ENCODE measurements at regions not wholly inside any gene's neighbourhood (a gene's known extent, or its start where the extent isn't known, plus 50 kb on each side); places are given as distances from the start of the nearest gene placed in this dataset.

GRCh38 chr2:155203178-155203577 lies 504.7 kb downstream of the KCNJ3 start:
- no peak overlapping the region for H3K27ac Mint-ChIP-seq
- ATAC-seq (ENCODE audit: low read depth), result no peak
- no peaks in the 10 kb centered on the region for H3K36me3 Mint-ChIP-seq
- H3K9me3 Mint-ChIP-seq, result peaks cover 1% of the 10 kb centered on the region
- H3K4me1 Mint-ChIP-seq, result no peaks in the 10 kb centered on the region
- no peak for DNase-seq (ENCODE audit: low spot score in 2 of 2)
- no peaks in the 10 kb centered on the region for H3K27me3 Mint-ChIP-seq
- no peak overlapping the region for H3K4me3 Mint-ChIP-seq

GRCh38 chr2:155200753-155201152 lies 502.3 kb downstream of the KCNJ3 start:
- Mint-ChIP-seq H3K9me3 (no peaks in the 10 kb centered on the region), H3K36me3 (no peaks in the 10 kb centered on the region), H3K27me3 (no peaks in the 10 kb centered on the region), H3K4me1 (no peaks in the 10 kb centered on the region), H3K27ac (no peak overlapping the region), H3K4me3 (no peak overlapping the region)
- DNase-seq (ENCODE audit: low spot score in 2 of 2), result no peak
- no peak for ATAC-seq (ENCODE audit: low read depth)

GRCh38 chr2:155190342-155190741 lies 491.8 kb downstream of the KCNJ3 start:
- Mint-ChIP-seq H3K36me3 (no peaks in the 10 kb centered on the region), H3K4me1 (no peaks in the 10 kb centered on the region), H3K4me3 (no peak overlapping the region), H3K27me3 (no peaks in the 10 kb centered on the region), H3K27ac (no peak overlapping the region), H3K9me3 (peaks cover 7% of the 10 kb centered on the region)
- no peak for ATAC-seq (ENCODE audit: low read depth)
- DNase-seq (ENCODE audit: low spot score in 2 of 2), result no peak

GRCh38 chr2:155178921-155179320 lies 480.4 kb downstream of the KCNJ3 start:
- no peak for ATAC-seq (ENCODE audit: low read depth)
- DNase-seq (ENCODE audit: low spot score in 2 of 2), result no peak
- Mint-ChIP-seq H3K27ac (no peak overlapping the region), H3K27me3 (no peaks in the 10 kb centered on the region), H3K9me3 (no peaks in the 10 kb centered on the region), H3K4me1 (no peaks in the 10 kb centered on the region), H3K4me3 (no peak overlapping the region), H3K36me3 (no peaks in the 10 kb centered on the region)

- no peak overlapping the region for H3K27ac Mint-ChIP-seq
- H3K27me3 Mint-ChIP-seq, result no peaks in the 10 kb centered on the region
- H3K4me1 Mint-ChIP-seq, result no peaks in the 10 kb centered on the region
- no peaks in the 10 kb centered on the region for H3K9me3 Mint-ChIP-seq
- ATAC-seq (ENCODE audit: low read depth) (no peak), DNase-seq (ENCODE audit: low spot score in 2 of 2) (no peak)
- no peaks in the 10 kb centered on the region for H3K36me3 Mint-ChIP-seq
- H3K4me3 Mint-ChIP-seq, result no peak overlapping the region
Measured at GRCh38 chr2:155176345-155176744, 477.9 kb downstream of the KCNJ3 start.

- DNase-seq (ENCODE audit: low spot score in 2 of 2) (no peak), ATAC-seq (ENCODE audit: low read depth) (no peak)
- Mint-ChIP-seq H3K27ac (no peak overlapping the region), H3K9me3 (no peaks in the 10 kb centered on the region), H3K4me3 (no peak overlapping the region), H3K4me1 (no peaks in the 10 kb centered on the region), H3K27me3 (no peaks in the 10 kb centered on the region), H3K36me3 (no peaks in the 10 kb centered on the region)
Measured at GRCh38 chr2:155169317-155169716, 470.8 kb downstream of the KCNJ3 start.

GRCh38 chr2:155162494-155162893 lies 464.0 kb downstream of the KCNJ3 start:
- H3K4me3 Mint-ChIP-seq, result no peak overlapping the region
- ATAC-seq (ENCODE audit: low read depth), result no peak
- no peak overlapping the region for H3K27ac Mint-ChIP-seq
- H3K9me3 Mint-ChIP-seq, result no peaks in the 10 kb centered on the region
- H3K4me1 Mint-ChIP-seq, result no peaks in the 10 kb centered on the region
- no peaks in the 10 kb centered on the region for H3K27me3 Mint-ChIP-seq
- DNase-seq (ENCODE audit: low spot score in 2 of 2), result no peak
- H3K36me3 Mint-ChIP-seq, result no peaks in the 10 kb centered on the region

- Mint-ChIP-seq H3K4me3 (no peak overlapping the region), H3K9me3 (no peaks in the 10 kb centered on the region), H3K4me1 (no peaks in the 10 kb centered on the region), H3K36me3 (no peaks in the 10 kb centered on the region), H3K27ac (no peak overlapping the region), H3K27me3 (no peaks in the 10 kb centered on the region)
- DNase-seq (ENCODE audit: low spot score in 2 of 2) (no peak), ATAC-seq (ENCODE audit: low read depth) (no peak)
Measured at GRCh38 chr2:155161314-155161713, 462.8 kb downstream of the KCNJ3 start.

GRCh38 chr2:155157711-155158110 lies 459.2 kb downstream of the KCNJ3 start:
- H3K36me3 Mint-ChIP-seq, result no peaks in the 10 kb centered on the region
- no peak overlapping the region for H3K4me3 Mint-ChIP-seq
- no peaks in the 10 kb centered on the region for H3K4me1 Mint-ChIP-seq
- no peak for DNase-seq (ENCODE audit: low spot score in 2 of 2)
- no peak for ATAC-seq (ENCODE audit: low read depth)
- H3K9me3 Mint-ChIP-seq, result no peaks in the 10 kb centered on the region
- no peaks in the 10 kb centered on the region for H3K27me3 Mint-ChIP-seq
- no peak overlapping the region for H3K27ac Mint-ChIP-seq

- Mint-ChIP-seq H3K9me3 (no peaks in the 10 kb centered on the region), H3K36me3 (no peaks in the 10 kb centered on the region), H3K27me3 (no peaks in the 10 kb centered on the region), H3K4me3 (no peak overlapping the region), H3K4me1 (no peaks in the 10 kb centered on the region), H3K27ac (no peak overlapping the region)
- ATAC-seq (ENCODE audit: low read depth) (no peak), DNase-seq (ENCODE audit: low spot score in 2 of 2) (no peak)
Measured at GRCh38 chr2:155157065-155157464, 458.6 kb downstream of the KCNJ3 start.

- Mint-ChIP-seq H3K27me3 (no peaks in the 10 kb centered on the region), H3K36me3 (no peaks in the 10 kb centered on the region), H3K9me3 (no peaks in the 10 kb centered on the region), H3K4me3 (no peak overlapping the region), H3K4me1 (no peaks in the 10 kb centered on the region), H3K27ac (no peak overlapping the region)
- ATAC-seq (ENCODE audit: low read depth) (no peak), DNase-seq (ENCODE audit: low spot score in 2 of 2) (no peak)
Measured at GRCh38 chr2:155151945-155152344, 453.4 kb downstream of the KCNJ3 start.

GRCh38 chr2:155151472-155151871 lies 453.0 kb downstream of the KCNJ3 start:
- Mint-ChIP-seq H3K4me1 (no peaks in the 10 kb centered on the region), H3K27me3 (no peaks in the 10 kb centered on the region), H3K9me3 (no peaks in the 10 kb centered on the region), H3K36me3 (no peaks in the 10 kb centered on the region), H3K27ac (no peak overlapping the region), H3K4me3 (no peak overlapping the region)
- DNase-seq (ENCODE audit: low spot score in 2 of 2) (no peak), ATAC-seq (ENCODE audit: low read depth) (no peak)

GRCh38 chr2:155145758-155146229 lies 447.3 kb downstream of the KCNJ3 start:
- no peak for DNase-seq (ENCODE audit: low spot score in 2 of 2)
- no peak overlapping the region for H3K4me3 Mint-ChIP-seq
- H3K27ac Mint-ChIP-seq, result peak overlapping the region; percentile 26
- H3K4me1 Mint-ChIP-seq, result no peaks in the 10 kb centered on the region
- peak; percentile 19 for ATAC-seq (ENCODE audit: low read depth)
- no peaks in the 10 kb centered on the region for H3K9me3 Mint-ChIP-seq
- H3K27me3 Mint-ChIP-seq, result no peaks in the 10 kb centered on the region
- no peaks in the 10 kb centered on the region for H3K36me3 Mint-ChIP-seq

- Mint-ChIP-seq H3K4me1 (no peaks in the 10 kb centered on the region), H3K36me3 (no peaks in the 10 kb centered on the region), H3K4me3 (no peak overlapping the region), H3K27ac (no peak overlapping the region), H3K9me3 (no peaks in the 10 kb centered on the region), H3K27me3 (no peaks in the 10 kb centered on the region)
- DNase-seq (ENCODE audit: low spot score in 2 of 2) (no peak), ATAC-seq (ENCODE audit: low read depth) (no peak)
Measured at GRCh38 chr2:155141418-155141817, 442.9 kb downstream of the KCNJ3 start.

GRCh38 chr2:155125585-155126230 lies 427.2 kb downstream of the KCNJ3 start:
- H3K36me3 Mint-ChIP-seq, result no peaks in the 10 kb centered on the region
- H3K4me1 Mint-ChIP-seq, result no peaks in the 10 kb centered on the region
- H3K27ac Mint-ChIP-seq, result no peak overlapping the region
- no peak overlapping the region for H3K4me3 Mint-ChIP-seq
- ATAC-seq (ENCODE audit: low read depth) (no peak), DNase-seq (ENCODE audit: low spot score in 2 of 2) (no peak)
- H3K27me3 Mint-ChIP-seq, result no peaks in the 10 kb centered on the region
- H3K9me3 Mint-ChIP-seq, result no peaks in the 10 kb centered on the region

All from memory B cell (primary cell).